Skin of body (tissue), 1 donor: ENCODE measurements at regions not wholly inside any gene's neighbourhood (a gene's known extent, or its start where the extent isn't known, plus 50 kb on each side); places are given as distances from the start of the nearest gene placed in this dataset.
"Not testable (repeated sequence)": the region's sequence is repeated elsewhere in the genome, so short reads cannot be mapped to it uniquely, and the experiment has no call there.

ENCODE experiments used
- DNase-seq: peaks from one replicate; lab custom pipeline; 2025; lab: John Stamatoyannopoulos, UW

- DNase-seq: no peak
These were observed 398.8 kb upstream of the SALL1 start for GRCh38 chr16:51549836-51550235.

- no peak for DNase-seq
These were observed 394.9 kb upstream of the SALL1 start for GRCh38 chr16:51545951-51546350.

GRCh38 chr16:51544851-51545467 lies 393.9 kb upstream of the SALL1 start:
- no peak for DNase-seq

DNA sequence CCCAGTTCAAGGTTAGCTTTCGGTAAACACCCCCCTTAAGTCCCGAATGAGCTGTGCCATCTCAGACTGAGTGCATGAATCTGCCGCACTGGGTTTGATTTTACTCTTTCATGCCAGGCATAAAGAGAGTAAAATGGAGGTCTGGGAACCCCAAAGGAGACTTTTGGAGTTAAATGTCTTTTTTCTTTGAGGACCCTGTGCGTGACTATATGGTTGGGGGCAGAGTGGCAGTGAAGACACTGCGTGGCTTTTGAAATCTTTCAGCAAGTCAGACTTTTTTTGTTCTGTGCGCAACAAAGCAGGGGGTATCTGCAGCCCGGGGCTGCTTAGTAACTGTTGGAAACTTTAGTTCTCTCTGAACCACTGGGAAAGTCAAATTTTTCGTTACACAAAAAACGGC lies 392.9 kb upstream of the SALL1 start:
- no peak for DNase-seq

DNA sequence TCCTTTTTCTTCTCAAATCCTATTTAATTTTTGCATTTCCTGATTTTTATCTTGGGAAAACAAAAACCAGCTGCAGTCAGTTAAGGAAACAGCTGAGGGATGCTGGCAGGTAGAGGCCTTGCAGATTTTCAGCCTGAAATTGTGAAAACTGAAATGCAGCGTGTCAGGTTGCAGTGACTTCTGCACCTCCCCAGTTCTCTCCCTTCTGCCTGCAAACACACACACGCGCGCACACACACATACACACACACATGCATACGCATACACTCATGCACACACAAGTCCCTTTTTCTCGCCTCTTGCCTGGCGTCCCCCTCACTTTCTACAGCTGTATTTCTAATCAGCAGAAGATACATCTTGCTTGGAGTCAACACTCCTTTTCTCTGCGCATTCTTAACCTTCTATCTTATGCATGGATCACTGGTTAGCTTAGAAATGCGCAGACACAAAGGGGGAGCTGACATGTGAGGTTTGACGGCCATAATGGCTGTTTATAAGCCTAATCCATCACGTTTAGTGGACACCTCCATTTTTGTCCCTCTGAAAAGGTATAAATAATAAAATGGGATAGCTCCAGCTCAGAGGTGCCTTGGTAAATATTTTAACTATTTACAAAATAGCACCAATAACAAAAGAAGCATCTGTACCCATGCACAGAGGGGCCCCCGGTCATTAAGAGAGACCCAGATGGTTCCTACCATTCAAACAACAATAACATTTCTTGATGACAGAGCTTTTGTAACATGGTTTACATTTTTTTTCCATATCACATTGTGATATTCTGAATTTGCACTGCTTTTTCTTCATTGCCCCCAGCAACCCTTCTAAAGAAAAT lies 392.1 kb upstream of the SALL1 start:
- peak; percentile 8 for DNase-seq

DNA sequence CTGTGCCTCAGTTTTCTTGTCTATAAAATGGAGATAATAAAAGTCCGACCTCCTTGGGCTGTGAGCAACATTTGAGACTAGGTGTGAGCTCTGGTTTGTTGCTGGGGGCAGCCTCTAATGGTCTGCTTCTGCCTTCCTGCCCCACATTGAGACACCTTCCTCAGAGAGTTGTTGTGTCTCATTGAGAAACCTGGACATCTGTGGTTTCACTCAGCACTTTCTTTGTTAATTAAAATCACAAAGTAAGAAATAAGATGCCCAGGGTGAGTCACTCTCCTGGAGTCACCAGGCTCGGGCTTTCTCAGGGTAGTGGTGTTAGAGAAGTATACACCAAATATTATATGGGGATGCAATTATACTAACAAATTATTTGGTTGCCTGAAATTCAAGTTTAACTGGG lies 389.2 kb upstream of the SALL1 start:
- DNase-seq: no peak

GRCh38 chr16:51538707-51539498 lies 387.8 kb upstream of the SALL1 start:
- DNase-seq: no peak

DNA sequence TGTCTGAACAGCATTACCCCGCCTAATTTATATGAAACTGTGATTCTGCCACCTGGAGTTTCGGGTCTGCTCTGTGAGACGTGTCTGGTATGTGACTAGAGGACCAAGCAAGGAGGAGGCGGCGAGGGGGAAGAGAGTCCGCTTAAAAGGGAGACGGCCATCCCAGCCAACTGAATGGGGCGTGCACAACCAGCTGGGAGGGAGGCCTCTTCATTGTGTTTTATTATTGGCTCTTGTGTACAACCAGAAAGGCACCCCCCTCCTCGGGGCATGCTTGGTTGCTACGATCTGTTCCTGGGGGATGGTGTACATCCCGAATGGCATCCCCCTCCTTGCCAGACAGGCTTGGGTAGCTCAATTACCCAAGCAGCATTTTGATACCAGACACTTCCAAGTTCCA lies 384.5 kb upstream of the SALL1 start:
- DNase-seq: no peak

- DNase-seq: no peak
These were observed 381.5 kb upstream of the SALL1 start for GRCh38 chr16:51532551-51532950.

- no peak for DNase-seq
These were observed 380.2 kb upstream of the SALL1 start for GRCh38 chr16:51531271-51531670.

DNA sequence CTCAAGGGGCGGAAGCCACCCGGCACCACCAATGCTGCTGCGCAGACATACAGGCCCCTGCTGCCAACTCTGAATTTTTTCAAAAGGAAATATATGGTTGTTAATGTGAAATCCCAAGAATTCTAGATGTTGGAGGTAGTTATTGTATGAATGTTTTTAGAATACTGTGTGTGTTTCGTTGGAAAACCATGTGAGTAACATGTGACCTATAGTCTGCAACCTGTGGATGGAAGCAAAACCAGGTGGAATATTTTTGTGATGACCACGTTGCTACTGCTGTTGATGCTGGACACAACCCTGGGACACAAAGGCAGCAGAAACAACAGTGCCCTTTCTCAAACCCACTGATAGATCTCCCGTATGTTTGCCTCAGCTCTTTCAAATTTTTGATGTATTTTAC lies 376.3 kb upstream of the SALL1 start:
- no peak for DNase-seq

- no peak for DNase-seq
These were observed 375.6 kb upstream of the SALL1 start for GRCh38 chr16:51526621-51527020.

DNA sequence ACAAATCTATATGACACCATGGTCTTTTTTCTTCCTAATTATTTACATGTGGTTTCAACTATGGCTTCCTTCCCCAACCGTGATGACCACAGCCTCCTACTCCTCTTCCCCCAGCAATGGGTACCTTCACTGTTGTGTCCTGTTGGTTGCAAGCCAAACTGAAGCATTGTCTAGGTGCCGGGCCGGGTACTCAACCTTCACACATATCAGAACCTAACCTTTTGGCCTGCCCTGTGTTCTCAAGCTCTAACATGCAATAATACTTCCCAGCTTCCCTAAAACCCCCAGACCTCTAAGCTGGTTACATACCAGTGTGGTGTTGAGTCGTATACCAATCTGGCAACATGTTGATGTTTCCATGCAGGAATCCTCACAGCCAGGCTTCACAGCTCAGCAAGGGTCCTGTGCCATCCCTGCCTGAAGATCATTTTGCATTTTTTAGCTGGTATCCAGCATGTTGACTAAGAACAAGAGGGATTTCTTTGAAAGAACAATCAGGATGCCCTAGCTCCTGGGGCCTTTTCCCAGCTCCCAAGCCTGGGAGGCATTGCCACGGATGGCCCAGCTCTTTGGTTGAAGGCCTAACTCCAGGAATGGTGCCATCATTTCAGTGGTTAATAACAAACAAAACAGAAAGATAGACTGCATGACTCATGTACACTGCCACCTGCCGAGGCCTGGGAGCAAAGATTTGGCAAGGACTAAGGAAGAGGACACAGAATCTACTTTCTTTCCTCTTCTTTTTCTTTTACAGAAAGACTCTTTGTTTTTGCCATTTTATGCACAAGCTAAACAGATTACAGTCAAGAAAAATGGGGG lies 373.7 kb upstream of the SALL1 start:
- no peak for DNase-seq

- DNase-seq: no peak
These were observed 373.0 kb upstream of the SALL1 start for GRCh38 chr16:51524070-51524469.

DNA sequence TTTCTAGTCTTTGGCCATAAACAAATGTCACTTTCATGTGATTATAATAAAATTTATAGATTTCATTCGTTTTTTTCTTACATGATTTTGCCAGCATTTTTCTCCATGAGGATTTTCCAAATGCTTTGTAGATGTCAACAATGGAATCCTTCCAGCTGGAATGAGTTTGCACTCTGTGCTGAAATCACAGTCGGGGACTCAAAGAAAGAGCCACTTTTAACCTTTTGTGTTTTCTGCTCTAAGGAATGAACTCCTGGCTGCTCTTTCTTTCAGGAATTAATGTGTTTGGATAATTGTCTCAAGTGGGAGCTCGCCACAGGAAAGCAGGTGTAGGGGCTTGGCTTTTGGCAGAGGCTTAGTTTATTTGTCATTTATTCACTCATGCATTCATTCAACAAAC lies 372.3 kb upstream of the SALL1 start:
- DNase-seq: no peak

- DNase-seq: no peak
These were observed 371.8 kb upstream of the SALL1 start for GRCh38 chr16:51522902-51523301.

GRCh38 chr16:51516960-51517359 lies 365.9 kb upstream of the SALL1 start:
- not testable (repeated sequence) for DNase-seq

GRCh38 chr16:51510416-51510815 lies 359.3 kb upstream of the SALL1 start:
- DNase-seq: no peak

GRCh38 chr16:51509336-51509735 lies 358.3 kb upstream of the SALL1 start:
- DNase-seq: no peak

DNA sequence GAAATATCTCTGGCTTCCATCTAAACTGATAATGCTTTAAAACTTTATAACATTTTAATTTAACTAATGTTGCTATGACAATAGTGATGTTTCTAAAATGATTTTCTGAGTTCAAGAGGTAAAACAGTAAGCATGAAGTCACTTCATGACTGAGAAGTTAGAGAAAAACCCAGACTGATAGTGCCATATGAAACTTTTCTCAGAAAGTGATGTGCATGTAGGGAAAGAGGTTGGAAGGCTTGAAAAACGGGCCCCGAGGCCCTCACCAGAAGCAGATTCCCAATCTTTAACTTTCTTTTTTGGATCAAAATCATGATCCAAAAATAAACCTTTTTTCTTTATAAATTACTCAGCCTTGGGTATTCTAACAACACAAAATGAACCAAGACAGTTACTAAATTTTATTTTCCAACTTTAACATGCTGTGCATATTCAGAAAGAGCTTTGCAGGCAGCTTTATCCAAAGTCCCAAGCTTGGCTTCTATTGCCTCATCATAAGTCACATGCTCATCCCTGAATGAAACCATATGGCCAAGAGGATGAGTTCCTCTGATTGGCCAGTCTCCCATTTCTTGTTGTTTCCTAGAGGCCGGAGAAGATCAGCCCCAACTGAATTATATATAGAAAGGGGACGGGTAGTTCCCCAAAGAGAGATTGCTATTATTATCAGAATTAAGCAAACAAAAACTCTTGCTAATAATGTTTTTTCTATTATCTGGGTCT lies 357.6 kb upstream of the SALL1 start:
- DNase-seq: peak; percentile 73

- no peak for DNase-seq
These were observed 356.2 kb upstream of the SALL1 start for GRCh38 chr16:51507286-51507685.
